ENCODE measurements at regions not wholly inside any gene's neighbourhood (a gene's known extent, or its start where the extent isn't known, plus 50 kb on each side); places are given as distances from the start of the nearest gene placed in this dataset.

DNA sequence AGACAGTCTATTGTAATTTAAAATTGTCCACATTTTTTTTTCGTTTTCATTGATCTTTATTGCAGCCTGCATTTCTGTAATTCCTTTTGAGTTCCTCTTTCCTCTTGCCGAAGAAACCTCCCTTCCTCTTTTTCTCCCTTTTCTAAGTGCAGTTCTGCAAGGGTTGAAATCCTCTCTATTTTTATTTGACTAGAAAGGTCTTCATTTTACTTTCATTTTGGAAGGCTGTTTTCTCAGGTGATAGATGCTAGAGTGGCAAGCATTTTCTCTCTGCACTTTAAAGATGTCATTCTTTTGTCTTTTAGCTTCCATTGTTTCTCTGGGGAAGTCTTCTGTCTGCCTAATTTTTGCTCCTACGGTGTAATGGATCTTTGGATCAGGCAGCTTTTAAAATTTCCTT, 248.5 kb downstream of the SMARCA2 start:
- H3K9me3 ChIP-seq (ENCODE audit: insufficient read depth, low read length), result no peaks in the 10 kb centered on the region
- H3K36me3 ChIP-seq (replicated peaks; ENCODE audit: low read depth, low read length), result no peaks in the 10 kb centered on the region
- no peak overlapping the region for H2AFZ ChIP-seq (ENCODE audit: low read depth, low read length)
- no peaks in the 10 kb centered on the region for H3K79me2 ChIP-seq (ENCODE audit: low read length)
- no peaks in the 10 kb centered on the region for H3K27me3 ChIP-seq (ENCODE audit: low read depth, low read length)
- H3K9ac ChIP-seq (ENCODE audit: low read length), result no peak overlapping the region
- H3K4me3 ChIP-seq (ENCODE audit: low read length), result 0 out of 2 replicates have a peak overlapping the region, but pooled peaks have one; percentile 22
- no peak for TF ChIP-seq EZH2phosphoT487 (IDR thresholded peaks at IDR 0.05; ENCODE audit: low read depth)
- TF ChIP-seq, protein P1, sequence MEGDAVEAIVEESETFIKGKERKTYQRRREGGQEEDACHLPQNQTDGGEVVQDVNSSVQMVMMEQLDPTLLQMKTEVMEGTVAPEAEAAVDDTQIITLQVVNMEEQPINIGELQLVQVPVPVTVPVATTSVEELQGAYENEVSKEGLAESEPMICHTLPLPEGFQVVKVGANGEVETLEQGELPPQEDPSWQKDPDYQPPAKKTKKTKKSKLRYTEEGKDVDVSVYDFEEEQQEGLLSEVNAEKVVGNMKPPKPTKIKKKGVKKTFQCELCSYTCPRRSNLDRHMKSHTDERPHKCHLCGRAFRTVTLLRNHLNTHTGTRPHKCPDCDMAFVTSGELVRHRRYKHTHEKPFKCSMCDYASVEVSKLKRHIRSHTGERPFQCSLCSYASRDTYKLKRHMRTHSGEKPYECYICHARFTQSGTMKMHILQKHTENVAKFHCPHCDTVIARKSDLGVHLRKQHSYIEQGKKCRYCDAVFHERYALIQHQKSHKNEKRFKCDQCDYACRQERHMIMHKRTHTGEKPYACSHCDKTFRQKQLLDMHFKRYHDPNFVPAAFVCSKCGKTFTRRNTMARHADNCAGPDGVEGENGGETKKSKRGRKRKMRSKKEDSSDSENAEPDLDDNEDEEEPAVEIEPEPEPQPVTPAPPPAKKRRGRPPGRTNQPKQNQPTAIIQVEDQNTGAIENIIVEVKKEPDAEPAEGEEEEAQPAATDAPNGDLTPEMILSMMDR (IDR thresholded peaks at IDR 0.05; ENCODE audit: low read depth, low read length), result no peak
- no peak overlapping the region for H3K27ac ChIP-seq (ENCODE audit: low read length)
- H3K4me1 ChIP-seq (ENCODE audit: low read length), result peaks cover 35% of the 10 kb centered on the region
- H4K20me1 ChIP-seq (ENCODE audit: insufficient read depth, low read length), result no peaks in the 10 kb centered on the region
- peak overlapping the region; percentile 60 for H3K4me2 ChIP-seq (ENCODE audit: low read length)

DNA sequence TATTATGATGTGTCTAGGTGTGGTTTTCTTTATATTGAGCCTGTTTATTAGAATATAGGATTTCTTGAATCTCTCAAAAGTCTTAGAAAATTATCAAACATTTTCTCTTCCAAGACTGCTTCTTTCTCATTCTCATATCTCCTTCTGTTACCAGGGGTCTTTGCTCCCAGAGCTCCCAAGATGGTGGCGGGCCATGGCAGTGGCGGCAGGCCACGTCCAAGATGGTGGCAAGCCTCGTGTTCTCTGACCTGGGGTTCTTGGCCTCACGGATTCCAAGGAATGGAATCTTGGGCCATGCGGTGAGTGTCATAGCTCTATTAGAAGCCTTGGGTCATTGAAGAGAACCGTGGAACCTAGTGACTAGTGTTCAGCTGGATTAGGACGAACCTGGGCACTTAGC, 248.9 kb downstream of the SMARCA2 start:
- Histone ChIP-seq H2AFZ (ENCODE audit: low read depth, low read length) (no peak overlapping the region), H3K9me3 (ENCODE audit: insufficient read depth, low read length) (no peaks in the 10 kb centered on the region), H3K79me2 (ENCODE audit: low read length) (no peaks in the 10 kb centered on the region), H3K36me3 (replicated peaks; ENCODE audit: low read depth, low read length) (no peaks in the 10 kb centered on the region), H3K27me3 (ENCODE audit: low read depth, low read length) (no peaks in the 10 kb centered on the region), H4K20me1 (ENCODE audit: insufficient read depth, low read length) (no peaks in the 10 kb centered on the region), H3K9ac (ENCODE audit: low read length) (no peak overlapping the region), H3K4me2 (ENCODE audit: low read length) (peak overlapping the region; percentile 60), H3K4me1 (ENCODE audit: low read length) (peaks cover 31% of the 10 kb centered on the region), H3K4me3 (ENCODE audit: low read length) (0 out of 2 replicates have a peak overlapping the region, but pooled peaks have one; percentile 22), H3K27ac (ENCODE audit: low read length) (no peak overlapping the region)
- TF ChIP-seq, protein P1 (IDR thresholded peaks at IDR 0.05; ENCODE audit: low read depth, low read length), result no peak
- TF ChIP-seq EZH2phosphoT487 (IDR thresholded peaks at IDR 0.05; ENCODE audit: low read depth), result no peak

DNA sequence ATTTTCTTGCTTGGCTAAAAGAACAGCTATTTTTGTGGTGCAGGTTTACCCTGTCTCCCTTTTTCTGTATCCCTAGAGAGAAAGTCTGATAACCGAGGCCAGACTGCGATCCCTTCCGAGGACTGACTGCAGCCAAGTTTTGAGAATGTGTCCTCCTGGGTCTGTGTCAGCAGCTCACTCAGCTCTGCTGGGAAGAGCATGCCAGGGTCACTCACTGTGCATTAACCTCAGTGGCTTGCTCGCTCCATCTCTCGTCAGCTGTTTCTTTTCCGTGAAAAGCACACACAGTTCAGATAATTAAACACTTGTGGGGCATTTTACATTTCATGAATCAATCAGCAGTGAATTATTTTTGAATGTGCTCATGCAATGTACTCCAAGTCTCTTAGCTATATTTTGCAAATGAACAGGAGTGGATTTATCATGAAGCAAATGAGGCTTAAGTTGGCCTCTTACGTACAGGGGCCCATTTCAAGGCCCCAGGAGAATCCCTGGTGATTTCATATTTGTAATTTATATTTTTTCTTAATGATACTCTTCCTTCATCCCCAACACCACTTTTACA, 252.1 kb downstream of the SMARCA2 start:
- no peak overlapping the region for H3K27ac ChIP-seq (ENCODE audit: low read length)
- H3K4me2 ChIP-seq (ENCODE audit: low read length), result no peak overlapping the region
- no peaks in the 10 kb centered on the region for H3K79me2 ChIP-seq (ENCODE audit: low read length)
- H3K9ac ChIP-seq (ENCODE audit: low read length), result no peak overlapping the region
- TF ChIP-seq, protein P1 (IDR thresholded peaks at IDR 0.05; ENCODE audit: low read depth, low read length), result no peak
- no peak overlapping the region for H3K4me3 ChIP-seq (ENCODE audit: low read length)
- H3K36me3 ChIP-seq (replicated peaks; ENCODE audit: low read depth, low read length), result no peaks in the 10 kb centered on the region
- no peaks in the 10 kb centered on the region for H4K20me1 ChIP-seq (ENCODE audit: insufficient read depth, low read length)
- no peaks in the 10 kb centered on the region for H3K27me3 ChIP-seq (ENCODE audit: low read depth, low read length)
- no peaks in the 10 kb centered on the region for H3K9me3 ChIP-seq (ENCODE audit: insufficient read depth, low read length)
- peaks cover 41% of the 10 kb centered on the region for H3K4me1 ChIP-seq (ENCODE audit: low read length)
- H2AFZ ChIP-seq (ENCODE audit: low read depth, low read length), result no peak overlapping the region

DNA sequence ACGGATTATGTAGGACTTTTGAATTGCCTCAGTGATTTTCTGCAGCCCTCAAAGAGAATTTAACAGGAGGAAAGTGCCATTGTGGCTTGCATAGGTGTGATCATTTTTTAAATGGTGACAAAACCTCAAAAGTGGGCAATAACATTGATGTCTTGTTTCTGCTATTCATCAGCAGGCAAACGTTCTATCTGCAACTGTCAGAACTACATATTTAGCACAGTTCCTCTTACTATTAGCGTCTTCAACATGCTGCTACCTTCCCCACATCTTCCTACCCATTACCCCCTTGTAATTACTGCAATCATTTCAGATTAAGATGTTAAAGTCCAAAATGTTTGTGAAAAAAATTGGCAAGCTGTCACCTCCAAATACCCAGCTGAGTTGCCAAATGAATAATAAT, 254.6 kb downstream of the SMARCA2 start:
- Histone ChIP-seq H3K27ac (ENCODE audit: low read length) (peak overlapping the region; percentile 75), H3K9ac (ENCODE audit: low read length) (no peak overlapping the region), H3K4me2 (ENCODE audit: low read length) (peak overlapping the region; percentile 55), H3K9me3 (ENCODE audit: insufficient read depth, low read length) (no peaks in the 10 kb centered on the region), H3K27me3 (ENCODE audit: low read depth, low read length) (no peaks in the 10 kb centered on the region), H4K20me1 (ENCODE audit: insufficient read depth, low read length) (no peaks in the 10 kb centered on the region), H3K4me1 (ENCODE audit: low read length) (peaks cover 28% of the 10 kb centered on the region), H2AFZ (ENCODE audit: low read depth, low read length) (no peak overlapping the region), H3K4me3 (ENCODE audit: low read length) (no peak overlapping the region), H3K36me3 (replicated peaks; ENCODE audit: low read depth, low read length) (no peaks in the 10 kb centered on the region), H3K79me2 (ENCODE audit: low read length) (no peaks in the 10 kb centered on the region)
- no peak for TF ChIP-seq EZH2phosphoT487 (IDR thresholded peaks at IDR 0.05; ENCODE audit: low read depth)
- TF ChIP-seq, protein P1 (IDR thresholded peaks at IDR 0.05; ENCODE audit: low read depth, low read length), result no peak

All from OCI-LY3 (cell line).